ENCODE measurements at regions not wholly inside any gene's neighbourhood (a gene's known extent, or its start where the extent isn't known, plus 50 kb on each side); places are given as distances from the start of the nearest gene placed in this dataset.

- TF ChIP-seq CTCF (IDR thresholded peaks at IDR 0.05) (no peak), EZH2 (IDR thresholded peaks at IDR 0.05; ENCODE audit: borderline replicate concordance, insufficient read depth, low read depth, low read length, poor library complexity, severe bottlenecking) (no peak)
These were observed 216.0 kb upstream of the PELI2 start for GRCh38 chr14:55902241-55902640.

GRCh38 chr14:55904086-55904485 is 214.1 kb upstream of the PELI2 start:
- CTCF ChIA-PET = no interaction called here
- Histone ChIP-seq H3K27ac (ENCODE audit: low read length in 2 of 2) (no peak overlapping the region), H3K4me2 (replicated peaks; ENCODE audit: low read depth, low read length, poor library complexity, severe bottlenecking) (no peak overlapping the region), H2AFZ (ENCODE audit: insufficient read depth, low read depth, low read length, poor library complexity, severe bottlenecking) (no peak overlapping the region), H3K9me3 (ENCODE audit: control extremely low read depth in 1 of 3, control insufficient read depth in 2 of 3, insufficient read depth in 1 of 3, low read length in 2 of 3) (no peaks in the 10 kb centered on the region), H3K4me3 (ENCODE audit: control extremely low read depth in 1 of 5, extremely low read depth in 1 of 5, insufficient read depth in 1 of 5, low read depth in 2 of 5, low read length in 4 of 5) (no peak overlapping the region), H3K9ac (ENCODE audit: low read length) (no peak overlapping the region), H4K20me1 (ENCODE audit: control insufficient read depth, insufficient read depth, low read length, poor library complexity, severe bottlenecking) (no peaks in the 10 kb centered on the region), H3K79me2 (ENCODE audit: control insufficient read depth, insufficient read depth, low read length) (no peaks in the 10 kb centered on the region), H3K36me3 (replicated peaks in 1 of 2; ENCODE audit: control extremely low read depth in 1 of 2, control insufficient read depth in 1 of 2, extremely low read depth in 1 of 2, insufficient read depth in 2 of 2, low read length in 1 of 2) (no peaks in the 10 kb centered on the region), H3K4me1 (ENCODE audit: control insufficient read depth in 2 of 2, insufficient read depth in 2 of 2, low read length in 2 of 2) (no peaks in the 10 kb centered on the region), H3K27me3 (replicated peaks in 1 of 4; ENCODE audit: control extremely low read depth in 1 of 4, control insufficient read depth in 3 of 4, insufficient read depth in 4 of 4, low read length in 3 of 4) (no peaks in the 10 kb centered on the region)
- DNase-seq (no peak), ATAC-seq (ENCODE audit: low read depth) (no peak)
- H3K9me3 Mint-ChIP-seq (ENCODE audit: insufficient read depth) = no peaks in the 10 kb centered on the region
- no peaks in the 10 kb centered on the region for H3K4me1 Mint-ChIP-seq
- 90% methylated on average over 1 of the region's 5 CpGs for WGBS (ENCODE audit: insufficient coverage)
- no peak overlapping the region for H3K27ac Mint-ChIP-seq
- POLR2A ChIA-PET = no interaction called here
- TF ChIP-seq CTCF (IDR thresholded peaks at IDR 0.05) = no peak
- TF ChIP-seq EZH2 (IDR thresholded peaks at IDR 0.05; ENCODE audit: borderline replicate concordance, insufficient read depth, low read depth, low read length, poor library complexity, severe bottlenecking) = no peak
- H3K27me3 Mint-ChIP-seq = no peaks in the 10 kb centered on the region
- no peak overlapping the region for H3K4me3 Mint-ChIP-seq
- intact Hi-C loops (cut with micrococcal nuclease) = no loop called here

More at GRCh38 chr14:55902241-55902640, 216.0 kb upstream of the PELI2 start:
- Histone ChIP-seq H3K27ac (ENCODE audit: low read length in 2 of 2) (no peak overlapping the region), H3K9ac (ENCODE audit: low read length) (no peak overlapping the region), H3K36me3 (replicated peaks in 1 of 2; ENCODE audit: control extremely low read depth in 1 of 2, control insufficient read depth in 1 of 2, extremely low read depth in 1 of 2, insufficient read depth in 2 of 2, low read length in 1 of 2) (no peaks in the 10 kb centered on the region), H3K4me2 (replicated peaks; ENCODE audit: low read depth, low read length, poor library complexity, severe bottlenecking) (no peak overlapping the region), H3K4me3 (ENCODE audit: control extremely low read depth in 1 of 5, extremely low read depth in 1 of 5, insufficient read depth in 1 of 5, low read depth in 2 of 5, low read length in 4 of 5) (no peak overlapping the region), H2AFZ (ENCODE audit: insufficient read depth, low read depth, low read length, poor library complexity, severe bottlenecking) (no peak overlapping the region), H3K9me3 (ENCODE audit: control extremely low read depth in 1 of 3, control insufficient read depth in 2 of 3, insufficient read depth in 1 of 3, low read length in 2 of 3) (no peaks in the 10 kb centered on the region), H3K79me2 (ENCODE audit: control insufficient read depth, insufficient read depth, low read length) (no peaks in the 10 kb centered on the region), H3K27me3 (replicated peaks in 1 of 4; ENCODE audit: control extremely low read depth in 1 of 4, control insufficient read depth in 3 of 4, insufficient read depth in 4 of 4, low read length in 3 of 4) (no peaks in the 10 kb centered on the region), H3K4me1 (ENCODE audit: control insufficient read depth in 2 of 2, insufficient read depth in 2 of 2, low read length in 2 of 2) (no peaks in the 10 kb centered on the region), H4K20me1 (ENCODE audit: control insufficient read depth, insufficient read depth, low read length, poor library complexity, severe bottlenecking) (no peaks in the 10 kb centered on the region)
- Mint-ChIP-seq H3K9me3 (ENCODE audit: insufficient read depth) (no peaks in the 10 kb centered on the region), H3K27me3 (no peaks in the 10 kb centered on the region), H3K27ac (no peak overlapping the region), H3K4me1 (no peaks in the 10 kb centered on the region), H3K4me3 (no peak overlapping the region)
- ATAC-seq (ENCODE audit: low read depth) = no peak
- ChIA-PET POLR2A (no interaction called here), CTCF (no interaction called here)
- intact Hi-C loops (cut with micrococcal nuclease) = no loop called here
- WGBS (ENCODE audit: insufficient coverage) = no CpG with 5 or more reads among the region's 5 CpGs
- DNase-seq = no peak

Data from B cell (primary cell).